ENCODE measurements at regions not wholly inside any gene's neighbourhood (a gene's known extent, or its start where the extent isn't known, plus 50 kb on each side); places are given as distances from the start of the nearest gene placed in this dataset.

DNA sequence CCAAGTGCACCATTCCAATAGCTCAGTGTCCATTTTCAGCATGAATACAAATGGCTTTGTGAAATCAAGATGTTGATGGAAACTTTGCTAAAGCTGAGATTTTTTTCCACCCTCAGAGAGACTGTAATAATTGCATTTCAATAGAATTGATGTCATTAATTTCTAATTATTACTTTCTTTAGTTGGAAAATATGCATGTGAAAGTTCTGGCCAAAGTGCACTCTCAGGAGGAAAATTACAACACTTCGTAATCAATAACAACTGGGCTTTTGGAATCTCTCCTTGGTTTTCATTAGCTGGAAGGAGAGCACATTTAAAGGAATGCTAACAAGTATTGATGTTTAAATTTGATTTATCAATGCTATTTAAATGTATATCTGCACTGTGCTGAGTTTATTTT lies 529.5 kb upstream of the CDH8 start:
- DNase-seq: no peak

DNA sequence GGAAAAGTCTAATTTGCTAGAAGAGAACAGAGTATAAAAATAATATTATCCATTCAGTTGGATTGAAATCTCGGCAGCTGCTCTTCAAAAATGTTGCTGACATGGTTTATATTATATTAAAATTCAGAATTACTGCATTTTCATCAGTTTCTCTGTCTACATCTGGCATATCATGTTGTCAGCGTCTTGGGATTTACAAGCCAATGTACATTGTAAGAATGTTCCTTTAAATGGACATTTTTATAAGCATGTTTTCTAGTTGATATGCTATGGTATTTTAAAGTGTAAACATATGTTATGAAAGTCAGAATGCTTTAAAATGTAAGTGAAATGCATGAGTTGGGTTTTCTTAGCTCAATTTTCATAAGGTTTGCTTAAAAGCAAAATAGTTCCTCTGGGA lies 528.1 kb upstream of the CDH8 start:
- no peak for DNase-seq

DNA sequence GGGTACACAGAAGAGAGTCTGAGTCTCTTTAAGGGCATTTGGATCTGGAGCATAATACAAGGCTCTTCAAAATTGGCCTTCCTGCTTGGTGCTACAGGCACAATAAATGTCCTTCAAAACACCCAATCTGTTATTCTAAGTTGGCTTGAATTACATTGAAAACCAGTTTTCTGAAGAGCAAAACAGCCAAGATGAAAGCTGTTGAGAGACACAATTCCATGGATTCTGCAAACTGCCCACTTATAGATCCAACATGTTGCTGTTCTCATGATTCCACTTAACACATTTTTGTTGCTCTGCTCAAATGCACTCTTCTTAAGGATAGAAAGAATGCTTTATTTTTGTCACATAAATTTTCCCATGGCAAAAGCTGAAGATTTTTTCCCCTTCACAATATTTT lies 525.9 kb upstream of the CDH8 start:
- no peak for DNase-seq

DNA sequence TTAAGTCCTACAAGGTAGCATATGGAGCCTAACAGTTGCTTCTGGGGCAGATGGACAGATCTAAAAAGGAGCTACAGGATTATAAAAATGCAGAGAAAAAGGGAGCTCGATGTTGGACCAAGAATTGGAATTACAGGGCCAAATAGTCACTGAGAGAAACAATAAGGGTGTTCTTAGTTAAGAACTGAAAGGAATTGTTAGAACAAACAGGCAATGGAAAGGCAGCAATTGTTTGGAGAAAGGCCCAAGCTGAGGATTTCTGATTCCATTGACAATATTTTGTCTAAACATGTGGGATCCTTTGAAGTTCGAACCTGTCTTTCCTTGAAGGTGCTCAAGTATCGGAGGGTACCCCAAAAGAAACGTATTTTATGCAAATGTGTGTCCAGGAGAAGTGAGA lies 513.6 kb upstream of the CDH8 start:
- no peak for DNase-seq

DNA sequence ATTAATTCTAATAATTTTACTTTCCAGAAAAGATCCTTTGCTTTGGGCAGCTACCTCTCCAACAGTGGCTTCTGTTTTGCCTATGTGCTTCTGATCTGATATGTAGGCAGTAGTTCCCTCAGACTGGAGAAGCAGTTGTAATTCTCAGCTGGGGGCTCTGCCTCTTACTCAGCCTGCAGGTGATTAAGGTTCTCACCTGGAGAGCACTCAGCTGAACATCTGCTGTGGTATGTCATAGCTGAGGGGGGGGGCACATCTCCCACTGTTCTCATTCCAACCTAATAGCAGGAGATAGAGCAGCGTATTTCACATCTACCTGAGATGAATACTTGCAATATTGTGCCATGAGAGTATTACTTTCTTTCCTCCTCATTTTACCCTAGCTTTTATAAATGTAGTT lies 511.9 kb upstream of the CDH8 start:
- no peak for DNase-seq

DNA sequence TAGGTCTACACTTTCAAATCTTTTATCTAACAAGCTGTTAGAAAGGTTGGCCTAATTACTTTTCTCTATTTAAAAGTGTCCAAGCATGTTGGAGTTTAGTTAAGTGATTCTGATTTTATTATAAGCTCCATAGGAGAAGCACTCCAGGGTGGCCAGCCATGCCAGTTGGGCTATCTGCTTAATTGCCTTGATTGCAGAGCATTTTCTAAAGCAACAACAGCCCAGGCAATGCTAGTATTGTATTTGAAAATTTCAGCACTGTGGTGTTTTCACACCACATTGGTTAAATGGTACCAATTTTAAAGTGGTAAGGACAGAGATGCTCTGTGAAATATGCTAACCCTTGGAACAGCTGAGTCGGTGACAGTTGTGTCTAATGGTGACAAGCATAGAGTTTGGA lies 510.5 kb upstream of the CDH8 start:
- DNase-seq: no peak

DNA sequence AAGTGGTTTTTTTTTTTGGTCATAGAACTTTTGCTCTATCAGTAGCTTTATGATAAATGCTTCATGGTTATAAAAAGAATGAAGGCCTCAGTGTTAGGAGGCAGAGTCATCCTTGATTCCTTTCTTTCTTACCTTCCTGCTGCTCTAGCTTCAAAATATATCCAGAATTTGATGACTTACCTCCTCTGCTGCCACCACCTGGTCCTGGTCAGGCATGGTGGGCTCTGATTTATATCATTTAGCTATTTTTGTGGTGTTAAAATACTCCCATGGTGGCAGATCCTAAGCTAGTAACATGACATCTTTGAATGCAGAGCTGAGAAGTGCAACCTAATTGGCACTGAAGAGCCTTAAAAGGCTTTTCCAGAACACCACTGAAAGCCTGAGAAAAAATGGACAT lies 508.8 kb upstream of the CDH8 start:
- no peak for DNase-seq

DNA sequence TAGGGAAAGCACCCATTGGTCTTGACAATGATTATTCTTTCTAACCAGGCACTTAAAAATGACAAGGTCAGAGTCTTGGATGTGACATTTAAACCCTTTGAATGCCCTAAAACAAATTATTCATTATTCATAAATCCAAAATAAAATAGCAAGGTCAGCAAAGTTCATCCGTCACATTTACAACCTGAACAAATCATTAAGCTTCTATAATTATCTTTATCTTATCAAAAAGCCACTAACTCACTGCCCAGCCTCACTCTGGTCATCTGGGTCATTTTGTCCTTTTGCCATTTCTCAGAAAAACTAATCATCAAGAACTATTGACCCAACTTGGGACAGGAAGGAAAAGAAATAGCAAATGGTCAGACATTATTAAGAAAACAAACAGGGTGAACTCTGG lies 507.3 kb upstream of the CDH8 start:
- no peak for DNase-seq

DNA sequence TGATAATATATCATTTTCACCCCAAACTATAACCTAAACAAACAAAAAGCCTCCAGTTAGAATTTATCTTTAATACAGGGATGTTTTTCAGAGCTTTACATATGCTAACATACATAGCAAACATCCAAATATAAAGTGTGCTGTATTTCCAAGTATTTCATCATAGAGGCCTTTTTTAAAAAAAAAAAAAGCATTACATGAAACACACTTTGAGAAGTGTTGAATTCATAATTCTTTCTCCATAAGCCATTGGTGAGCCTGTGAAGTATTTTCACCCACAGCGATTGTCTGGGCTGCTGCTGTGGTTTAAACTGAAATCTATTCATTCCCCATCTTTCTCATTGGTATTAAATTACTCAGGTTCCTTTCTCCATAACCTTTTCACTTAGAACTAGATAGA lies 503.4 kb upstream of the CDH8 start:
- no peak for DNase-seq

DNA sequence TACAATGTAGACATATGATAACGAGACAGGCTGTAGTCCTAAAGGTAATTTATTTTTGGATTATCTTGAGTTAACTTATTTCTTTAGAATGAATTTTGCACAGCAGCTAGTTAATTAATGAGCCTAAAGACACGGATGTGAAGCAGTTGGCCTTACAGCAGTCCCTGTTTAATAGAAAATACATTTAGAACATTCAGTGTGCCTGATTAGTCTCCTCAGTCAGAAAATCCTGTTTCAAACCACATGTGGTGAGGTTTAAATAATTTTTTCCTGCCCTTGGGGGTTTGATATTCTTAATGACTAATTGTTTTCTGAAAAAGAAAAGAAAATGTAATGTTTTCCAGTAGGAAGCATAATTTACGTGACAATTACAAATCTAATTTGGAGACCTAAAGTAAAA lies 494.2 kb upstream of the CDH8 start:
- DNase-seq: no peak

DNA sequence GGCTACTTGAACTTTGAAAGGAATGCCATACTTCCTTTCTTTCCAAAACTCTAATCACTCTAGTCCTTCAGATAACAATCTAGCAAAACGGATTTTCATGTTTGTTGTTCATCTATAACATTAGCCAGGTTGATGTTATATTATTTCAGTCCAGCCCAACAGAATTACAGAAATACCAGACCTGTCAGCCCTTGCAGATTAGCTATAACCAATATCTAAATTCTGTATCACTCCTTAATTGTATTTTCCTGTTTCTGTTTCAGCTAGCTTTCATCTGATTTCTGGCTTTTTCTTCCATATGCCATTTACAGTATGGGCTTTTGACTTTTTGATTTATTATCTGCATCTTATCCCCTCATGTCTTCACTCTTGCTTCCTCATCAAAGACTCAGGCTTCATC lies 479.8 kb upstream of the CDH8 start:
- DNase-seq: no peak

DNA sequence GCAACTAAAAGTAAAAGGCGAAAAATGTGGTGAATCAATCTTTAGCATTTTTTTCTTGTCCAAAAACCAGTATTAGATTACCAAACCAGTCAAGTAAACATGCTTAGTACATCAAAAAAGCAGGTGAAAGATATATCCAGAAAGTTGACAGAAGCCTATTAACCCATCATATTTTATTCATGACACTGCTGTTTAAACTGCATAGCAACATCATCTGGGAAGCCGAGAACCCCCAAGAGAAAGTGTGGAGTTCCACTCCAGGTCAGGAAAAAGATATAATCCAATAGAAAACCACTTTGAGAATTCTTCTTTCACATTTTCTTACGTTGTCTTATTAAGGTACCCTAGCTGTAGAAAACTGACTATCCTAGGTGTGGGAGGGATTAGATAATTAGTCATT lies 466.8 kb upstream of the CDH8 start:
- no peak for DNase-seq

DNA sequence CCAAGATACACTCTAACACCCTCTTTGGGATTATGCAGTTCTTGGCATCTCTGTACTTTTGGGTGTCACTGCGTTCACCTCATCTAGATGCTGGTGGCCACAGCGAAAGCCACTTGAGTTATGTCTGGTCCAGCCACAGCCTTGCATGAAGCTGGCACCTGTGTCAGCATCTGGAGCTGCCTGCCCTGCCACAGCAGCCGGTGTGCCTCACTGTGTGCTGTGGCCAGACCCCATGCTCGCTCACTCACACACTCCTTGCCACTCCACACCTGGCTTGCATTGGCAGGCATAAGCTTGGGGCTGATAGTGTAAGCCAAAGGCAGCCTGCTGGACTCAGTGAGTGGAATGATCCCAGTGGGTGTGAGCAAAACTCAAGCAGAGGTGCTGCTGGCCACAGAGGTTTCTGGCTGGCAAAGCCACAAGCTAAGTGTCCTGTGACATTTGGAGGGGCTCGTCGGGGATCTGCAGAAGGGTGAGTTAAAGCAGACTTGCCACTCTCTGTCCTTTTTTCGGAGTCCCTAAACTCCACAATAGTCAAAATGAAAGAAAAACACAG lies 442.7 kb upstream of the CDH8 start:
- no peak for DNase-seq

DNA sequence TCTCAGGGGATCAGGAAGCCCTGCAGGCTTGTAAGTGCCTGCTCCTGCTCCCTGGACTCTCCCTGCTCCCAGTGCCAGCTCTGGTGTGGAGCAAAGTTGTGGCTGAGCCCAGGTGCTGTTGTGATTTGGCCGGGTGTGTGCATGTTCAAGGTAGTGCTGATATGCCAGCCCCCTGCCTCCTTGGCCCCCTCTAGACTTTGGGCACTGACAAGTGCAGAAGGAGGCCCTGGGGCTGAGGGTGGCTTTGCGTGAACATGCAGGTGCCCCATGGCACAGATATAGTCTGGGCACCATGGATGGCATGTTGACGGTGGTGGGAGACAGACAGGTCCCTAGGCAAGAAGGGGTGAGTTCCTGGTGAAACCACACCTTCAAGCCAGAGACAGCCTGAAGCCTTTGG lies 441.6 kb upstream of the CDH8 start:
- no peak for DNase-seq

DNA sequence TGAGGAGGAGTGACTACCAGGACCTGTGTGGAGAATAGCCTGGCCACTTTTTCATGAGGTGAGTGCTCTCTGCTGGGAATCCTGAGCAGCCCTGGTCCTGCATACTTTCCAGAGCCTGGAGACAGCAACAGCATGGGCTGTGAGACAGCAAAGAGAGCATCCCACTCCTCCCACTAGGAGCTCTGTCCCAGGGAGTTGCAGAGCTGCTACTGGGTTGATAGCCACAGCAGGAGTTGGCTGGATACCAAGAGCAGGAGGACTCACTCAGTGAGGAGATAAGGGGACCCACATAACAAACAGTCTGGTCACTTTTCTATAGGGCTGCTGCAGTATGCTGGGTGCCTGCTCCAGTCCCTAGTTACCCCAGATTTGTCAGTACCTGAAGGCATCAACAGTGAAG lies 439.3 kb upstream of the CDH8 start:
- DNase-seq: no peak

DNA sequence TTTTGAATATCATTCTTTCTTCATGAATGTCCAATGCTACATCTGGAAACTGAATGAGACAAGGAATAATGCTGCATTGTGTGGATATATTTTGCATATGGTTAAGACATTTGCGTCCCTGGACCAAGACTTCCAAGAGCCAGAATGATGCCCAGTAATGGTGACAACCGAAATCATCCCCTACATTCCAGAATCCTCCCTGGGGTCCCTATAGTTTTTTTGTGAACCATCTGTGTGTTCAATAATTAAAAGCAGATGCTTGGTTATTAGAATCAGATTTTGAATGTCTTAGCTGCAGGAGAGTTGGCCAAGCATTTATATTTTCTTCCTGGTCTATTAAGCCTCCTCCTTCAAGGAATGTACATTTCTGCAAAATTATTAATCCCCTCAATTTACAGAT lies 426.7 kb upstream of the CDH8 start:
- DNase-seq: no peak

DNA sequence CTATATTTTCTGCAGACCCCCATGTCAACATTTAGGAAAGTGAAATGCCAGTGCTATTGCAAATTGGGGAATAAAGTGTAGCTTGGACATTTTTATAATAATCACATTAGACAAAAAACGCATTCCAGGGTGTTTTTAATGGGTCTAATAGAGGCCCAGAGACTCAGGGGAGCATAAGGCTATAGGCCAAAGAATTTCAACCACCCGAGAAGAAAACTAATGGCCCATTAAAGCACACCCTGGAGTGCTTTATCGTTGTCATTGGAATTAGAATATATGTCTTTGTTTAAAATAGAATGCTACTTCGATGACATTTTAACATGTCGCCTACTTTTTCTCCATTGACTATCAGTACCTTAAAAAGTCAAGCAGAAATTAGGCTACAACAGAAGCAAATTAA lies 414.1 kb upstream of the CDH8 start:
- DNase-seq: no peak

DNA sequence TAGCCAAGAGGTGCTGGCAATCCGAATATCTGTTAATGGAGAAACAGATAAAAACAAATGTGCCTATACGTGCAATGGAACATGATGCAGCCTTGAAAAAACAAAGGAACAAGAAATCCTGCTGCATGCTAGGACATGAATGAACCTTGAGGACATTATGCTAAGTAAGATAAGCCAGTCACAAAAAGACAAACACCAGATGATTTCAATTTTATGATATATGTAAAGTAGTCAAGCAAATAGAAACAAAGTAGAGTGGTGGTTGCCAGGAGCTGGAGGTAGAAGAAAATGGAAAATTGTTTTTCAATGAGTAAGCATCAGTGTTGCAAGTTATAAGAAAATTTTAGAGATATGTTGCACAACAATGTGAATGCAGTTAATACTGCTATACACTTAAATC lies 409.7 kb upstream of the CDH8 start:
- no peak for DNase-seq

DNA sequence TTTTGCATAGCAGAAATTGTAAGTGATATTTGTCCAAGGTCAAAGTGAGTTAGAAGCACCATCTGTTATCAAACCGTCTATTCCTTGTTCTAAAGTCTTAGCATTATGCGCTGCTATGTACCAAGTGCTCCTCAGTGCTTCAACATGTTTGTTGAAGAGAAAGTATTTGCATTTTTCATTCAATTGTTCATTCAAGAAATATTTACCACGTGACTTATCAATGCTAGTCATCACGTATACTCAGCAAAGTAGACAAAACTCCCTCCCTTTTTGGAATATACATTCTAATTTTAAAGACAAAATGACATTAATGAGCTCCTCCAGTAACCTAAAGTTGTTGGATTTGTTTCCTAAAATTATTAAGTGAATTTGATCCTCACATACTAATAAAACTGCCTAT lies 388.0 kb upstream of the CDH8 start:
- DNase-seq: no peak

DNA sequence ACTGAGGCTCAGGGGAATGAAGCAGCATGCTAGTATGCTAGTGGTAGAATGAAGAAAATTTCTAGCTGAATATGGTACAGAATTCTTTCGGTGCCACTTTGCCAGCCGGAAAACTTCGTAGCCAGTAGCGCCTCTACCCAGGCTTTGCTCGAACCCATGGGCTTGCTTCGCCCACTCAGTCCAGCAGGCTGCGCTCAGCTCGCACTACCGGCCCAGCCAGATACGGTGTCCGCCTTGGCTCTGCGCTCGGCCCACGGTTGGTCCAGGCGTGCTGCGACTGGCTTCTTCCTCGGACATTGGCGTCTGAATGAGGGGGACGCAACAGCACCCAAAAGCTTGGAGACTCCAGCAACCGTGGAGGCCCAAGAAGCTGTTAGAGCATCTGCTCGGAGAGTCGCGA lies 372.5 kb upstream of the CDH8 start:
- DNase-seq: no peak

DNA sequence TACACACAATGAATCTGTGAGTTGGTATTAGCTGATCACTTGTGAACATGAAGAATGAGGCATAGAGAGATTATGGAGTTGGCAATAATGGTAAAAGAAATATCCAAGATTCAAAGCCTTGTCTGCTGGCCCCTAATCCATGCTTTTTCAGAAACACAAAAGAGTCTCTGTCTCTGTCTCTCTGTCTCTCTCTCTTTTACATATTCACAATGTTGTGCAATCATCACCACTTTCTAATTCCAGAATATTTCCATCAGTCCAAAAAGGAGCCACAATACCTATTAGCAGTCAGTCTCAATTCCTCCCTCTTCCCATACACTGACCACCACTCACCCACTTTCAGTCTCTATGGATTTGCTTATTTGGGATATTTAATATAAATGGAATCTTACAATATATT lies 370.1 kb upstream of the CDH8 start:
- no peak for DNase-seq

DNA sequence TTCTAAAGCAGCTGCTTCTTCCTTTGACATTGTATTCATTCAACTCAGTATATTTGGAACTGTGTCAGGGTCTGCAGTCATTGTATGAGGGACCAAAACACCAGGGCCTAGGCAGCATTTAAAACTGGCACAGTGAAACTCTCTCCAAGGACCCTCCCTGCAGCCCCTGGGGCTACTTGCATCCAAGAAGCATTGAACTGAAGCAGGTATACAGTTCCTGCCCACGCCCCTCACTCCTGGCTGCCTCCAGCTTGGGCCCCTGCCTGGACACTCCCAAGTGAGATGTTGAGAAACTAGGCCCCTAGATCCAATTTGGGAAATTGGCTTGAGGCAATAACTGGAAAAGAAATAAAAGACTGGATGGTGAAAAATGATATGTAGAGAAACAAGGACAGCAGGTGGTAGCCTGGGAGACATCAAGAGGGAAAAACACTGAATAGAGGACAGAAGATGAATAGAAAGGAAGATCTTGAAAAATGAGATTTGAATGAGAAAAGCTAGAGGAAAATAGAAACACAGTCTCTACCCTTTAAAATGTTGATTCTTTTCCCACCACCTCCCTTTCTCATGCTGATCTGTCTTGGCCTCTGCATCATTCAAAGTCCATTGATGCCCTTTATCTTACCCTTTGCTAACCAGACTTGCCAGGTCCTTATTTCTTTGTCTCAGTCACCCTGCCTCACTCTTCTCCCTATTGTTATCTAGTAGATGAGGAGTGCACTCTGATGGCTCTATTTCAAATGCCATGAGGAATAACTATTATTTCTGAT lies 368.8 kb upstream of the CDH8 start:
- DNase-seq: no peak

DNA sequence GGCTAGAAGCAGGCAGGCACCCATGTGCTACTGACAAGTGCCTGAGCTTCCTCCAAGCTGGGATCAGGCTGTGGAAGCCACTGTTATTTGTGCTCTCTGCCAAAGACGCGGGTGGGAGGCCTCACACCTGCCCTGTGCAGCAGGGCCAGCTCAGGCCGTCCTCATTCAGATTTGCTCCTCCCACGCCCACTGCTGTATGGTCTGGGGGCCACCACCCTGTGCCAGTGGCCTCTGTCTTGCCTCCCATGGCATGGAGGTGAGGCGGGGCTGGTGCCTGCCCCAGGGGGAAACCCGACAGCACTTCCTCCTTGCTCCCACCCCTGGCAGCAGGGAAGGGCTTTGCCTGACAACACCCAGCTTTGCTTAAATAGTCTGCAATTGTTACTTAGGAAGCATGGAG lies 356.5 kb upstream of the CDH8 start:
- DNase-seq: no peak

DNA sequence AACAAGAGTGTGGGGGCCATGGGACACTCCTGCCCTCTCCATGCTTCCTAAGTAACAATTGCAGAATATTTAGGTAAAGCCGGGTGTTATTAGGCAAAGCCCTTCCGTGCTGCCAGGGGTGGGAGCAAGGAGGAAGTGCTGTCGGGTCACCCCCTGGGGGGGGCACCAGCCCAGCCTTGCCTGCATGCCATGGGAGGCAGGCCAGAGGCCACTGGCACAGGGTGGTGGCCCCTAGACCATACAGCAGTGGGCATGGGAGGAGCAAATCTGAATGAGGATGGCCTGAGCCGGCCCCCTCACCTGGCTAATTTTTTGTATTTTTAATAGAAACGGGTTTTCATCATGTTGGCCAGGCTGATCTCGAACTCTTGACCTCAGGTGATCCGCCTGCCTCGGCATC lies 355.7 kb upstream of the CDH8 start:
- no peak for DNase-seq

DNA sequence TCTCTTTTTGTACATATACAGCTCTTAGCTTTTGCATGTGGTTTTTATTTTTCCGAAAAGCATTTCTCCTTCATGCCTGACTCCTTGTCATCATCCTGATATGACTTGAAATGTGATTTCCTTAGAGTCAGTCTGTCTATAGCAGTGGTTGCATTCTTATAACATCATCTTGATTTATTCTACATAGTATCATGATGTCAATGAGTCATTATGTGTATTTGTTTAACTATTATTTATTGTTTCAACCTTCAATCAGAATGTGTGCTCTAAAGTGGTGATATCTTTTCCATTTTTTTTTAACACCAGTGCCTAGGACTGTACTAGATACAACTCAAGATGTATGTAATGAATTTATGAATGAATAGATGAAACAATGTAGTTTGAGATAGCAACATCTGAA lies 354.9 kb upstream of the CDH8 start:
- no peak for DNase-seq
